Right lobe of liver (tissue), 4 donors: ENCODE measurements at regions not wholly inside any gene's neighbourhood (a gene's known extent, or its start where the extent isn't known, plus 50 kb on each side); places are given as distances from the start of the nearest gene placed in this dataset.
"Not testable (repeated sequence)": the region's sequence is repeated elsewhere in the genome, so short reads cannot be mapped to it uniquely, and the experiment has no call there.

ENCODE experiments used
- POLR2A ChIP-seq: fragments of 450-650 bp; IDR thresholded peaks from one replicate; pipeline ENCODE4 v1.6.1; 2017; ENCODE audit warnings: antibody characterized with exemption, mild to moderate bottlenecking
- TF ChIP-seq, protein P1 (sequence below), 4 donors: fragments of 200-600 bp in 3 of 4; fragments of 450-650 bp in 1 of 4; IDR thresholded peaks; one replicate each; pipeline versions ENCODE4 v1.5.1 to v1.8.0; 2016 to 2022; ENCODE audit warnings: antibody characterized with exemption in 4 of 4, mild to moderate bottlenecking in 2 of 4
- donor health status: DM: no; HTN: no; CAD: no.
- donor health status: DM: no; HTN: no; CAD: no.
- donor health status: DM: no; HTN: yes; CAD: no.

GRCh38 chr2:131686164-131686893 lies 158.6 kb downstream of the CCDC74A start:
- not testable (repeated sequence) for TF ChIP-seq POLR2A
- TF ChIP-seq, protein P1, sequence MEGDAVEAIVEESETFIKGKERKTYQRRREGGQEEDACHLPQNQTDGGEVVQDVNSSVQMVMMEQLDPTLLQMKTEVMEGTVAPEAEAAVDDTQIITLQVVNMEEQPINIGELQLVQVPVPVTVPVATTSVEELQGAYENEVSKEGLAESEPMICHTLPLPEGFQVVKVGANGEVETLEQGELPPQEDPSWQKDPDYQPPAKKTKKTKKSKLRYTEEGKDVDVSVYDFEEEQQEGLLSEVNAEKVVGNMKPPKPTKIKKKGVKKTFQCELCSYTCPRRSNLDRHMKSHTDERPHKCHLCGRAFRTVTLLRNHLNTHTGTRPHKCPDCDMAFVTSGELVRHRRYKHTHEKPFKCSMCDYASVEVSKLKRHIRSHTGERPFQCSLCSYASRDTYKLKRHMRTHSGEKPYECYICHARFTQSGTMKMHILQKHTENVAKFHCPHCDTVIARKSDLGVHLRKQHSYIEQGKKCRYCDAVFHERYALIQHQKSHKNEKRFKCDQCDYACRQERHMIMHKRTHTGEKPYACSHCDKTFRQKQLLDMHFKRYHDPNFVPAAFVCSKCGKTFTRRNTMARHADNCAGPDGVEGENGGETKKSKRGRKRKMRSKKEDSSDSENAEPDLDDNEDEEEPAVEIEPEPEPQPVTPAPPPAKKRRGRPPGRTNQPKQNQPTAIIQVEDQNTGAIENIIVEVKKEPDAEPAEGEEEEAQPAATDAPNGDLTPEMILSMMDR (IDR thresholded peaks at IDR 0.05) = not testable (repeated sequence)
